ENCODE measurements at regions not wholly inside any gene's neighbourhood (a gene's known extent, or its start where the extent isn't known, plus 50 kb on each side); places are given as distances from the start of the nearest gene placed in this dataset.
"Not testable (repeated sequence)": the region's sequence is repeated elsewhere in the genome, so short reads cannot be mapped to it uniquely, and the experiment has no call there.

- ATAC-seq, result no peak
- H3K4me3 ChIP-seq, result no peak overlapping the region
- H3K9me3 ChIP-seq, result no peaks in the 10 kb centered on the region
- DNase-seq, result no peak
- no peaks in the 10 kb centered on the region for H3K36me3 ChIP-seq (ENCODE audit: low read depth)
- no peaks in the 10 kb centered on the region for H3K4me1 ChIP-seq (ENCODE audit: low read depth)
- intact Hi-C loops (cut with DNase I, micrococcal nuclease), result no loop called here
- TF ChIP-seq, protein P1, sequence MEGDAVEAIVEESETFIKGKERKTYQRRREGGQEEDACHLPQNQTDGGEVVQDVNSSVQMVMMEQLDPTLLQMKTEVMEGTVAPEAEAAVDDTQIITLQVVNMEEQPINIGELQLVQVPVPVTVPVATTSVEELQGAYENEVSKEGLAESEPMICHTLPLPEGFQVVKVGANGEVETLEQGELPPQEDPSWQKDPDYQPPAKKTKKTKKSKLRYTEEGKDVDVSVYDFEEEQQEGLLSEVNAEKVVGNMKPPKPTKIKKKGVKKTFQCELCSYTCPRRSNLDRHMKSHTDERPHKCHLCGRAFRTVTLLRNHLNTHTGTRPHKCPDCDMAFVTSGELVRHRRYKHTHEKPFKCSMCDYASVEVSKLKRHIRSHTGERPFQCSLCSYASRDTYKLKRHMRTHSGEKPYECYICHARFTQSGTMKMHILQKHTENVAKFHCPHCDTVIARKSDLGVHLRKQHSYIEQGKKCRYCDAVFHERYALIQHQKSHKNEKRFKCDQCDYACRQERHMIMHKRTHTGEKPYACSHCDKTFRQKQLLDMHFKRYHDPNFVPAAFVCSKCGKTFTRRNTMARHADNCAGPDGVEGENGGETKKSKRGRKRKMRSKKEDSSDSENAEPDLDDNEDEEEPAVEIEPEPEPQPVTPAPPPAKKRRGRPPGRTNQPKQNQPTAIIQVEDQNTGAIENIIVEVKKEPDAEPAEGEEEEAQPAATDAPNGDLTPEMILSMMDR (IDR thresholded peaks at IDR 0.05), result no peak
Measured at GRCh38 chr10:8663131-8663530, 608.6 kb downstream of the GATA3 start.

DNA sequence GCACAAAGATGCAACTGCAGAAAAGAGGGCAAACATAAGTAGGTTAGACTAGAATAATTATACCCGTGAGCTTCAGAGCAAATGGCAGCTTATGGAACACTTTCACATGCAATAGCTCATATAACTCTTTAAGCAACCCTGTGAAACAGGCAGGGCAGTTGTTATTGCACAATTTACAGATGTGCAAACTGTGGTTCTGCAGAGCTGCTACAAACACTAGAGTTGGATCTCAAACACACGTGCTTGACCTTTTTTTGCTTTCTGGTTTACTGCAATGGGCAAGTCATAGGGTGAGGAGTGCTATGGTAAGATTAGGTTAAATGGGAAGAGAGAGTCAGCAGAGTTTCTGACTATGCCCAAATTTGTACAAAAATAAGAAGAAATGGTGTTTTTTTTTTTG lies 610.8 kb downstream of the GATA3 start:
- intact Hi-C loops (cut with DNase I, micrococcal nuclease), result no loop called here
- H3K4me3 ChIP-seq, result no peak overlapping the region
- TF ChIP-seq, protein P1 (IDR thresholded peaks at IDR 0.05), result no peak
- no peaks in the 10 kb centered on the region for H3K36me3 ChIP-seq (ENCODE audit: low read depth)
- ATAC-seq (no peak), DNase-seq (no peak)
- no peaks in the 10 kb centered on the region for H3K9me3 ChIP-seq
- H3K4me1 ChIP-seq (ENCODE audit: low read depth), result no peaks in the 10 kb centered on the region

DNA sequence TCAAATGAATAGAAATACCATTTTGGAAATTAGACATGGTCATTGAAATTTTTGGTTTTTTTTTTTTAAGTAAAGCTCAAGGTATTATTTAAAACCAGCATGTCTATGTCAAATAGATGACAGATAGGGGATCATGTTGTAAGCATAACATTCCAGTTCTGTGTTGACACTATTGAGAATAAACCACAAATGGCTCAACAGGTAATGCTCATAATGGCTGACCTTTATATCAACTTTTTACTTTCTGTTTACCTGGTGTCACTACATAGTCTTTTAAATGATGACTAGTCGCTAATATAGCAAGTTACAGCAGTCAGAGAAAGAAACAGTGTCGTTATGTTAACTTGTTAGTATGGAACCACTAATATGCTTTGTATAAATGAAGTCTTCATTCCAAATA lies 616.0 kb downstream of the GATA3 start:
- TF ChIP-seq, protein P1 (IDR thresholded peaks at IDR 0.05), result no peak
- Histone ChIP-seq H3K4me3 (no peak overlapping the region), H3K4me1 (ENCODE audit: low read depth) (no peaks in the 10 kb centered on the region), H3K36me3 (ENCODE audit: low read depth) (no peaks in the 10 kb centered on the region), H3K9me3 (no peaks in the 10 kb centered on the region)
- intact Hi-C loops (cut with DNase I, micrococcal nuclease), result no loop called here
- ATAC-seq (no peak), DNase-seq (no peak)

GRCh38 chr10:8674230-8674629 lies 619.7 kb downstream of the GATA3 start:
- Histone ChIP-seq H3K4me3 (no peak overlapping the region), H3K36me3 (ENCODE audit: low read depth) (no peaks in the 10 kb centered on the region), H3K9me3 (no peaks in the 10 kb centered on the region), H3K4me1 (ENCODE audit: low read depth) (no peaks in the 10 kb centered on the region)
- DNase-seq (no peak), ATAC-seq (no peak)
- TF ChIP-seq, protein P1 (IDR thresholded peaks at IDR 0.05), result no peak
- intact Hi-C loops (cut with DNase I, micrococcal nuclease), result no loop called here

GRCh38 chr10:8677642-8678041 lies 623.2 kb downstream of the GATA3 start:
- intact Hi-C loops (cut with DNase I, micrococcal nuclease), result no loop called here
- TF ChIP-seq, protein P1 (IDR thresholded peaks at IDR 0.05), result no peak
- Histone ChIP-seq H3K4me3 (no peak overlapping the region), H3K9me3 (no peaks in the 10 kb centered on the region), H3K36me3 (ENCODE audit: low read depth) (no peaks in the 10 kb centered on the region), H3K4me1 (ENCODE audit: low read depth) (no peaks in the 10 kb centered on the region)
- no peak for DNase-seq
- ATAC-seq, result no peak

DNA sequence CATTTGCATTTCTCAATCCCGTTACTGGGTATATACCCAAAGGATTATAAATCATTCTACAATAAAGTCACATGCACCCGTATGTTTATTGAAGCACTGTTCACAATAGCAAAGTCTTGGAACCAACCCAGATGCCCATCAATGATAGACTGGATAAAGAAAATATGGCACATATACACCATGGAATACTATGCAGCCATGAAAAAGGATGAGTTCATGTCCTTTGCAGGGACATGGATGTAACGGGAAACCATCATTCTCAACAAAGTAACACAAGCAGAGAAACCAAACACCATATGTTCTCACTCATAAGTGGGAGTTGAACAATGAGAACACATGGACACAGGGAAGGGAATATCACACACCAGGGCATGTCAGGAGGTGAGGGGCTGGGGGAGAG lies 630.4 kb downstream of the GATA3 start:
- ATAC-seq; H3K4me3 ChIP-seq; H3K9me3 ChIP-seq; H3K36me3 ChIP-seq (ENCODE audit: low read depth); DNase-seq; intact Hi-C loops (cut with DNase I, micrococcal nuclease); H3K4me1 ChIP-seq (ENCODE audit: low read depth): not testable (repeated sequence)

Data from mucosa of descending colon (tissue), 3 donors.